Uterus (tissue), 2 donors: ENCODE measurements at regions not wholly inside any gene's neighbourhood (a gene's known extent, or its start where the extent isn't known, plus 50 kb on each side); places are given as distances from the start of the nearest gene placed in this dataset.

ENCODE experiments used
- CTCF ChIP-seq, 4 experiments: fragments of 200-600 bp in 2 of 4; fragments of 450-650 bp in 2 of 4; sonication (generic) in 2 of 4; IDR thresholded peaks; one replicate each; pipeline ENCODE4 v1.5.1; 2016 to 2019; ENCODE audit warnings: antibody characterized with exemption in 4 of 4, mild to moderate bottlenecking in 2 of 4, moderate library complexity in 1 of 4
- POLR2A ChIP-seq, 2 donors: fragments of 450-650 bp; IDR thresholded peaks; one replicate each; pipeline ENCODE4 v1.6.1; 2016; ENCODE audit warnings: antibody characterized with exemption in 2 of 2, mild to moderate bottlenecking in 1 of 2, moderate library complexity in 1 of 2

- no peak for TF ChIP-seq CTCF (IDR thresholded peaks at IDR 0.05)
- no peak for TF ChIP-seq POLR2A (IDR thresholded peaks at IDR 0.05)
Observed at GRCh38 chr6:88383183-88383582, 217.0 kb upstream of the CNR1 start.
